Thyroid gland (tissue), 4 donors: ENCODE measurements at regions not wholly inside any gene's neighbourhood (a gene's known extent, or its start where the extent isn't known, plus 50 kb on each side); places are given as distances from the start of the nearest gene placed in this dataset.

Source experiments
- CTCF ChIP-seq, 6 experiments: fragments of 200-600 bp in 3 of 6; fragments of 450-650 bp in 3 of 6; sonication (generic) in 3 of 6; IDR thresholded peaks; one replicate each; pipeline ENCODE4 v1.5.1; 2016 to 2019; ENCODE audit warnings: antibody characterized with exemption in 6 of 6, mild to moderate bottlenecking in 2 of 6, inconsistent platforms in 1 of 6, moderate library complexity in 1 of 6
- POLR2A ChIP-seq, 2 donors: fragments of 450-650 bp; IDR thresholded peaks; one replicate each; pipeline ENCODE4 v1.6.1; 2017; ENCODE audit warnings: antibody characterized with exemption in 2 of 2, mild to moderate bottlenecking in 2 of 2, moderate library complexity in 1 of 2

GRCh38 chr12:105423921-105424320 lies 93.4 kb downstream of the C12orf75 start:
- no peak for TF ChIP-seq CTCF (IDR thresholded peaks at IDR 0.05)
- no peak for TF ChIP-seq POLR2A (IDR thresholded peaks at IDR 0.05)
